Hematopoietic multipotent progenitor cell treated with erythropoietin and hydrocortisone succinate and interleukin-3 and kit ligand, for 15 days (in vitro differentiated cells): ENCODE measurements at regions not wholly inside any gene's neighbourhood (a gene's known extent, or its start where the extent isn't known, plus 50 kb on each side); places are given as distances from the start of the nearest gene placed in this dataset.

Experiments used
- DNase-seq: peaks from one replicate; pipeline ENCODE4 v3.0.0-alpha.2; 2015; ENCODE audit warnings: low spot score

- no peak for DNase-seq
Observed at GRCh38 chr14:53462931-53463778, 310.0 kb upstream of the DDHD1 start.

GRCh38 chr14:53461858-53462257 lies 308.7 kb upstream of the DDHD1 start:
- no peak for DNase-seq

DNA sequence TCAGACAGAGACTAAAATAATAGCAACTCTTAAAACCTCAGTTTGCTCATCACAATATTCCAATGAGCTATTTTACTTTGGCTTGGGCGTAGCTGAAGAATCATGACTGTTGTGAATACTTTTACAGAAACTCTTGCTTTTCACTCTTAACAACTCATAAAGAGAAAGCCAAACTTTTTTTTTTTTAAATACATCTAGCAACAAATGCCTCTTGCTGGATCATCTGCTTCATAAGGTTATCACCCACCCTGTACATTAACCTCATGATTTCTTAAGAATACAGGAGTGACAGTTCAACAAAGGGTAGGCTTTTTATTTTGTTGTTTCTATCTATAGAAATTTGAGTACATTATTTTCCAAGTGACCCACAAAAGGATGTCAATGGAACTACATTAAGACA lies 307.4 kb upstream of the DDHD1 start:
- no peak for DNase-seq

DNA sequence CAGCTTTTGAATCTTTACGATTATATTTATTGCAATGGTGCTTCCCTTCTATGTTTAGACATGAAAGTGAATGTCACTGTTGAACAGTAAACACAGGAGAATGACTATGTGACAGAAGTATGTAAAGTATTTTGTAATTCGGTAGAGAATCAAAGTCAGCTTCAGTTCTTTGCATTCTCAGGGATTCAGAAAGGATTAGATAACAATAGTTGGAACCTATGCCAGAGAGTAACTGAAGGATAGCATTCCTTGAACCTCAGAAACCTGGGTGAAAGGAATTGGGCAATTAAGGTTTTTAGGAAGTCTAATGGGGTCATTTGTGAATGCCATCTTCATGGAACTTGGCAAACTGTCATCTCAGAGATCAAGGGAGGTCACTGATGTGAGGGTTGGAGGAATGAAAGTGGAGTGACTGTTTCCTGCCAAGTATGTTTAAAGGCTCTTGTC lies 305.3 kb upstream of the DDHD1 start:
- DNase-seq, result no peak

- no peak for DNase-seq
Observed at GRCh38 chr14:53456931-53457330, 303.8 kb upstream of the DDHD1 start.

- DNase-seq, result no peak
Observed at GRCh38 chr14:53452005-53452673, 299.0 kb upstream of the DDHD1 start.

DNA sequence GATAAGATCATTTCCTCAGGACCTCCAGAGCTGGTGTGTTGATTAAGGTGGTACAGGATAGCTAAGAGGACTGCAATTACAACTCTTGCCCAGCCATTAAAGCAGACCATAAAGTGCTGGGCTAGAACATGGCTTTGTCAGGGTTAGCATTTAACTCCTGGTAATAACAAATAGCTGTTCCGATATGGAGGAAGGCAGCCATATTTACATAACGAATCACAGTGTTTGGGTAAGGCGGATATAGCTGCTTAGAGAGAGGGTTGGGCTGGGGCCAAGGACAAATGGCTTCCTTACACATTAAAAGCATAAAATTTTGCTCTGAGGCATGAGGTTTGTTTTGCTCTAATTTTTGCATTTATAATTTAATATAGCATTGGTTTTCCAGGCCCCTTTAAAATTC lies 297.7 kb upstream of the DDHD1 start:
- DNase-seq, result no peak

GRCh38 chr14:53448682-53449081 lies 295.6 kb upstream of the DDHD1 start:
- DNase-seq, result no peak

- DNase-seq, result no peak
Observed at GRCh38 chr14:53444677-53445312, 291.7 kb upstream of the DDHD1 start.

GRCh38 chr14:53441789-53442188 lies 288.7 kb upstream of the DDHD1 start:
- DNase-seq, result no peak

DNA sequence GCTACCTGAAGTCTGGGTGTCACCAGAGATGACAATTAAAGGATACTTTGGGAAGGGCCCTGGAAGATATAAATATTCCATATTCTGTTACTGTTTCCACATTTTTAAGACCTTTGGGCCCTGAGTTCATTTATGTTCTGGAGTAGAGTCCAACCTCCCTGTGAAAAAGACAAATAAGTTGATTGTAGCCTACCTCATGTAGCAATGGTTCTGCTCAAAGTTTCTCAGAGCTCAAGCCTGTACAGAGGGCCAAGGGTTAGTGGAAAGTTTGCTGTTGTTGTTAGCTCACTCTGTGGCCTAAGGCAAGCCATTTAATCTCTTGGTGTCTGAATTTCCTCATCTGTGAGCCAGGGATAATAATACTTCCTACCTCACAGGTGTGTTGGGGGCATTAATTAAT lies 284.7 kb upstream of the DDHD1 start:
- DNase-seq, result no peak

DNA sequence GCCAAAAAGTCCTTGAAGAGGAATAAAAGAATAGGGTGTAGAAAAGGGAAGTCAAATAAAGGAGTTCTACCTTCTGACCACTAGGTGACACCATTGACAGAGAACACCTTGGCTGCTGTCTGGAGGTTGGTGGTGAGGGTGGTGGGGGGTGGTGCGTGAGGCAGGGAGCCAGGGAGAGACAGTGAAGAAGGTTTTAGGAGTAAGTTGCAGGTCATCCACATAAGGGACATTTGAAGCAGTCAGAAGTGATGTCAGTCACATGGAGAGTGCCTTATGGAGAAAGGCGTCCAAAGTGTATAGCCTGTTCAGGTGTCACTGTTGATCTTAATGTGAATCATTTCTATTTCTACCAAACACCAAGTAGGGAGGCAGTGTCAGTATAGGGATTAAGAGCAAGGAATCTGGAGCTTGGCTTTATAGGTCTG lies 279.3 kb upstream of the DDHD1 start:
- no peak for DNase-seq

- no peak for DNase-seq
Observed at GRCh38 chr14:53430870-53431269, 277.7 kb upstream of the DDHD1 start.

DNA sequence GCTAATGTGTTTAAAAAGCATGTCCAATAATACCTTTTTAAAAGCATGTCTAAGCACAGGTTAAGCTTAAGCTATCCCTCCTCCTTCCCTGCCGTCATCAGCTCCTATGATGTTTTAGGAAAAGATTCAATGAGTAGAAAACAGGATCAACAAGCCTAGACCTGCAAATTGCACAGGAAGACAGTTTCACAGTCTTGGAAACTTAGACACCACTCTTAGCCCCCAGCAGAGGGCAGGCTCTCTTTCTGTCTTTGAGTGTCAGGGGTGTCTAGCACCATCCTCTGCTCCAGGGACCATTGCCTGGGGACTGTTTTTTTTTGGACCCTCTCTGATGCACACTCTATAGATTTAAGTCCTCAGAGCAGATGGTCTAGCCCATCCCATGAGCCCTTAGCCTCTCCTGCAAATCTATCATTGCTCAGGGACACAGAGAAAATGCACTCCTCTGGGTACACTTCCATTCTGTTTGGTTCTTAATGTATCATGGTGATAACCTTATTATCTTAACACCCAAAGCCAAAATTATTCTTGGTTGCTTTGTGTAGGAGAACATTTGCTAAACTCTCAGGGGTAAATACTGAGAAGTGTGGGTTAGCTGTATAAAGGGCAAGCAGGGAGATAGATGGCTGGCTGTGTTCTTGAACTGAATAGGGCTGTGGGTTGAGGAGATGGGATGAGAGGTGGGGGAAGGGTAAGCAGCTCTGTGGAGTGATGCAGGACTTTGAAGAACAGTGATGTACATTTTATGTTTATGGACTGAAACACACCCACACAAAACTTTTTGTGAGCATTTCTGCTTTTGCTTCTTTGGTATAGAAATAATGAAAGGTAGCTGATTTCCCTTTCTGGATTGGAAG lies 259.9 kb upstream of the DDHD1 start:
- DNase-seq, result no peak

GRCh38 chr14:53411125-53411524 lies 258.0 kb upstream of the DDHD1 start:
- DNase-seq, result no peak

DNA sequence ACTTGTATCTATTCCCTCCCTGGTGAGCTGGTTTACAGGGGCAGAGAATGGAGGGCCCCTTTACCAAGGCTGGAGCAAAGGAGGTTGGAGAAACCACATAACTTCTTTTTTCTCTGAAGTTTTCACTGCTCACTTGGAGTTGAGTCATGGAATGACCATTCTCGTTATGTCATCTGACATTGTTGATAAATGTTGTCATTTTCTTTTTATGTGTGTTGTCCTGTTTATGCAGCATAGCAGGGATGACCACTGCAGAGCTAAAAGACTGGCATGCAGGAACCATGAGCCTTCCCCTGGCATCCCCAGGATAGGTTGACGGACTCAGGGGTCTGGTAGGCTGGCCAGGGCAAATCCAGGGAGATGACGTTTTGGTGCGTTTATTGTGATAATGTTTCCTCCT lies 256.8 kb upstream of the DDHD1 start:
- DNase-seq, result no peak

DNA sequence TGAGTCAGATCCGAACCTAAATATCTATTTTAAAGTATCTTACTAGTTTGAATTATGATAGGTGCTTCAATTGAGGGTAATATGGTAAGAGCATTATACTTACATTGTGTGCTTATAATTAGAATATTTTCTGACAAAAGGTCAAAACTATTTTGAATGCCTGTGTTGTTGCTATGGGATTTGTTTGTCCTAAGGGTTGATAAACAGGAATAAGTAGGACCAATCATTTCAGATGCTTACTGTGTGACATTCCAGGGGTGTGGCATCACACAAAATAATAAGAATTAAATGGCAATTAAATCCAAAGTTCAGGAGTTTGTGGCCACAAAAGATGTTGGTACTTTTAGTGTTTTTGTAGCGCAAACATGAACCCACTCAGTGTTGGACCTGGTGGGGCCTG lies 256.2 kb upstream of the DDHD1 start:
- DNase-seq, result no peak

DNA sequence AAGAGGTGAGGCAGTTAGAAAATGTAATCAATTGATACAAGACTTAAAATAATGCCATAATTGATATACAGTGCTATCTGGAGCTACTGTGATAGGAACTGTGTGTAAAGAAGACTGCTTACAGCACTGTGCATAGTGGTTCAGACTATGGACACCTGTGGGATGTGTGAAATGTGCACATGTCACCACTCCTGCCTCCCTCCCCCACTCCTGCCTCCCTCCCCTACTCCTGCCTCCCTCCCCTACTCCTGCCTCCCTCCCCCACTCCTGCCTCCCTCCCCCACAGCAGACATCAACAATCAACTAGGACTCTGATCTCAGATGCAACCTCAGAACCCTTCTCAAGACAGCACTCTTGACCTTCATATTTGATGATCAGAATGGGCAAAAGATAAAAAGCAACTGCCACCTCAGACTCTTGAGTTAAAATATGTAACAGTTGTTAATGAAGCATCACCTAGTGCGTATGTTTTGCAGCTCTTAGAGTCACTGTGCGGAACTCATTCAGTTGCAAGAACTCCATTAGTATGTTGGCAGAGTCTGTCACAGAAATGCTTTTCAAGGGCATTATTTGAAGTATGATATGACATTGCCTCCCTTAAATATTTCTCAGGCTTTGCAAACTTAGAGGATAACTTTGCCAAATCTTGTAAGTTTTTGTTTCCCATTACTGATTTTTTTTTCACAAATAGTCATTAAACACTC lies 255.2 kb upstream of the DDHD1 start:
- no peak for DNase-seq

DNA sequence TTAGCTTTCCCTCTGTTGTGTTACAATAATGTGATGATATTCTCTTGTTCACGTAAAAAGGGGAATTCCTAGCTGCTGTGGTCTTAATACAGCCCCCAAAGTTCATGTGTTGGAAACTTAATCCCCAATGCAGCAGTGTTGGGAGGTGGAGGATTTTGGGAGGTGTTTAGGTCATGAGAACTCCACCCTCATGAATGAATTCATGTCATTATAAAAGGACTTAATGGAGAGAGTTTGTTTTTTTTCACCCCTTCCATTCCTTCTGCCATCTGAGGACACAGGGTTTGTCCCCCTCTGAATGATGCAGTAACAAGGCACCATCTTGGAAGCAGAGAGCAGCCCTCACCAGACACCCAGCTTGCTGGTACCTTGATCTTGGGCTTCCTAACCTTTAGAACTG lies 253.4 kb upstream of the DDHD1 start:
- no peak for DNase-seq

- no peak for DNase-seq
Observed at GRCh38 chr14:53401646-53402045, 248.5 kb upstream of the DDHD1 start.

DNA sequence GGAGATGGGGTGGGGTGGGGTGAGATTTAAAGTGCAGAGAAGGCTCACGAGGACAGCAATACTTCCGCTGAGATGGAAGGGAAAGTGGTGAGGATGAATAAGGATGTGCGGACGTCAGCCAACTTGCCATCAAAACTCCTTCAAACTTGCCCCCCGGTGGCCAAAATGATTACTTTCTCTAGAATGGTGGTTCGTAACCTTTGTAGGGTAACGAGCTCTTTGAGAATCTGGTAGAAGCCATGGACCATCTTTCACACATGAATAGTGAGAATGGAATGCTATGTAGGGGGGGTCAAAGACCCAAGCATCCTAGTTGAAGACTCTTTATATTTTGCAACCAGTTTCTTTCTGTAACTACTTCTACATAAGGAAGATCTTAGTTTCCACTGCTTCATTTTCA lies 245.9 kb upstream of the DDHD1 start:
- no peak for DNase-seq

GRCh38 chr14:53398616-53399015 lies 245.5 kb upstream of the DDHD1 start:
- DNase-seq, result no peak
